H1 (cell line): ENCODE measurements at regions not wholly inside any gene's neighbourhood (a gene's known extent, or its start where the extent isn't known, plus 50 kb on each side); places are given as distances from the start of the nearest gene placed in this dataset.

ENCODE experiments used
- CTCF ChIA-PET: fragments of 300-600 bp; sonication (Branson Sonifier 250); formaldehyde crosslinking; loops from one replicate; lab custom pipeline; 2021; ENCODE audit not compliant: partially characterized antibody; lab: Charles Lee
- POLR2A ChIA-PET: fragments of 300-600 bp; sonication (Branson Sonifier 250); formaldehyde crosslinking; loops from one replicate; lab custom pipeline; 2021; ENCODE audit warnings: inconsistent platforms; ENCODE audit not compliant: partially characterized antibody; lab: Charles Lee
- DNase-seq, 2 experiments: peaks; one replicate each; pipeline versions ENCODE4 v3.0.0 to v3.0.0-alpha.2; 2010 to 2022; ENCODE audit warnings: low spot score in 2 of 2, low read depth in 1 of 2, mixed read lengths in 1 of 2
- FAIRE-seq: peaks from 2 replicates; lab custom pipeline; 2011; peaks lifted over from hg19 to GRCh38; lab: Jason Lieb, UNC
- H2AFZ ChIP-seq: 2 replicates; pipeline ENCODE4 v1.8.1; 2012; ENCODE audit warnings: low read length, inconsistent platforms
- H2AK5ac ChIP-seq: 2 replicates; pipeline ENCODE4 v1.6.1; 2013; ENCODE audit warnings: low read depth, low read length
- H2BK120ac ChIP-seq: replicated peaks from 2 replicates; pipeline ENCODE3; 2013; ENCODE audit warnings: low read depth, low read length, inconsistent platforms
- H2BK12ac ChIP-seq: 2 replicates; pipeline ENCODE4 v1.6.1; 2013; ENCODE audit warnings: low read depth, low read length
- H2BK15ac ChIP-seq: 2 replicates; pipeline ENCODE4 v1.6.1; 2013; ENCODE audit warnings: low read length
- H2BK20ac ChIP-seq: 2 replicates; pipeline ENCODE4 v1.6.1; 2013; ENCODE audit warnings: low read length
- H2BK5ac ChIP-seq: 2 replicates; pipeline ENCODE4 v1.6.1; 2013; ENCODE audit warnings: low read depth, low read length
- H3K14ac ChIP-seq: 2 replicates; pipeline ENCODE4 v1.6.1; 2013; ENCODE audit warnings: inconsistent platforms; ENCODE audit not compliant: insufficient read length
- H3K18ac ChIP-seq: 2 replicates; pipeline ENCODE4 v1.6.1; 2013; ENCODE audit warnings: low read length; ENCODE audit errors: extremely low read depth
- H3K23ac ChIP-seq: 2 replicates; pipeline ENCODE4 v1.6.1; 2013; ENCODE audit warnings: inconsistent platforms; ENCODE audit not compliant: insufficient read length
- H3K23me2 ChIP-seq: 2 replicates; pipeline ENCODE4 v1.6.1; 2013; ENCODE audit warnings: low read depth, low read length
- H3K27ac ChIP-seq: 2 replicates; pipeline ENCODE4 v1.6.1; 2011; ENCODE audit warnings: low read depth, low read length, inconsistent platforms
- H3K27me3 ChIP-seq, 4 experiments: replicated peaks in 1 of 4; 1 replicate in 1 of 4; 2 replicates in 3 of 4; pipeline versions ENCODE4 v1.6.1 to v1.8.1; 2011 to 2013; ENCODE audit warnings: low read length in 3 of 4, mild to moderate bottlenecking in 3 of 4, inconsistent platforms in 2 of 4, mixed read lengths in 2 of 4, moderate library complexity in 1 of 4; ENCODE audit not compliant: control insufficient read depth in 3 of 4, insufficient read depth in 3 of 4; ENCODE audit errors: extremely low read depth in 1 of 4
- H3K36me3 ChIP-seq, 4 experiments: 2 replicates each; pipeline versions ENCODE4 v1.6.1 to v1.8.1; 2011 to 2013; ENCODE audit warnings: mild to moderate bottlenecking in 4 of 4, low read length in 3 of 4, moderate library complexity in 2 of 4, control low read depth in 1 of 4, inconsistent platforms in 1 of 4; ENCODE audit not compliant: insufficient read depth in 4 of 4, control insufficient read depth in 2 of 4
- H3K4ac ChIP-seq: replicated peaks from 2 replicates; pipeline ENCODE3; 2013; ENCODE audit warnings: low read length, low read depth, mixed read lengths, inconsistent platforms; ENCODE audit not compliant: insufficient read length
- H3K4me1 ChIP-seq, 4 experiments: replicated peaks in 1 of 4; 1 replicate in 1 of 4; 2 replicates in 3 of 4; pipeline versions ENCODE4 v1.6.1 to v1.8.1; 2011 to 2013; ENCODE audit warnings: low read length in 3 of 4, inconsistent platforms in 2 of 4, mixed read lengths in 1 of 4; ENCODE audit not compliant: insufficient read depth in 4 of 4, control insufficient read depth in 3 of 4
- H3K4me2 ChIP-seq, 2 experiments: 2 replicates each; pipeline versions ENCODE4 v1.6.1 to v1.8.1; 2011 to 2013; ENCODE audit warnings: low read depth in 2 of 2, low read length in 2 of 2, control low read depth in 1 of 2, inconsistent platforms in 1 of 2, mild to moderate bottlenecking in 1 of 2; ENCODE audit not compliant: insufficient read depth in 1 of 2
- H3K4me3 ChIP-seq, 4 experiments: fragments of 200-600, 300-600 bp in 1 of 4; sonication (generic), shearing (Covaris generic), sonication (Bioruptor Twin) in 1 of 4; 2 replicates each; pipeline versions ENCODE4 v1.5.1 to v1.8.1; 2011 to 2016; ENCODE audit warnings: low read length in 4 of 4, low read depth in 3 of 4, control low read depth in 2 of 4, inconsistent platforms in 2 of 4, mild to moderate bottlenecking in 2 of 4, mixed read lengths in 1 of 4, moderate library complexity in 1 of 4; ENCODE audit not compliant: insufficient read depth in 2 of 4; ENCODE audit errors: extremely low read depth in 1 of 4
- H3K56ac ChIP-seq: replicated peaks from 2 replicates; pipeline ENCODE3; 2013; ENCODE audit warnings: low read depth, mild to moderate bottlenecking, mixed read lengths, low read length, inconsistent platforms; ENCODE audit not compliant: insufficient read length
- H3K79me1 ChIP-seq: 2 replicates; pipeline ENCODE4 v1.6.1; 2013; ENCODE audit warnings: low read depth, low read length, control low read depth
- H3K79me2 ChIP-seq, 2 experiments: 2 replicates each; pipeline versions ENCODE4 v1.6.1 to v1.8.1; 2012 to 2013; ENCODE audit warnings: low read length in 2 of 2, mild to moderate bottlenecking in 2 of 2, inconsistent platforms in 1 of 2; ENCODE audit not compliant: insufficient read depth in 2 of 2, control insufficient read depth in 1 of 2
- H3K9ac ChIP-seq, 4 experiments: replicated peaks in 1 of 4; 1 replicate in 1 of 4; 2 replicates in 3 of 4; pipeline versions ENCODE4 v1.6.1 to v1.8.1; 2011 to 2013; ENCODE audit warnings: low read depth in 3 of 4, low read length in 3 of 4, control low read depth in 2 of 4, mild to moderate bottlenecking in 2 of 4, moderate library complexity in 2 of 4, inconsistent platforms in 1 of 4; ENCODE audit errors: extremely low read depth in 1 of 4
- H3K9me3 ChIP-seq, 2 experiments: 2 replicates each; pipeline versions ENCODE4 v1.6.1 to v1.8.1; 2012 to 2013; ENCODE audit warnings: mild to moderate bottlenecking in 2 of 2, moderate library complexity in 2 of 2, control low read depth in 1 of 2, inconsistent platforms in 1 of 2, low read depth in 1 of 2, low read length in 1 of 2, mixed read lengths in 1 of 2; ENCODE audit not compliant: insufficient read depth in 2 of 2
- H4K20me1 ChIP-seq, 2 experiments: replicated peaks in 1 of 2; 2 replicates each; pipeline versions ENCODE3 to v1.8.1; 2011 to 2013; ENCODE audit warnings: inconsistent platforms in 2 of 2, low read length in 2 of 2, mild to moderate bottlenecking in 1 of 2; ENCODE audit not compliant: insufficient read depth in 2 of 2, control insufficient read depth in 1 of 2
- H4K5ac ChIP-seq: 2 replicates; pipeline ENCODE4 v1.6.1; 2013; ENCODE audit warnings: low read length, low read depth, mixed read lengths, inconsistent platforms; ENCODE audit not compliant: insufficient read length
- H4K8ac ChIP-seq: 2 replicates; pipeline ENCODE4 v1.8.0; 2013; ENCODE audit warnings: mild to moderate bottlenecking, moderate library complexity, low read length, inconsistent platforms; ENCODE audit not compliant: insufficient read depth; ENCODE audit errors: extremely low read depth
- H4K91ac ChIP-seq: replicated peaks from 2 replicates; pipeline ENCODE3; 2013; ENCODE audit warnings: low read length, mixed read lengths, inconsistent platforms; ENCODE audit not compliant: insufficient read length
- SRF ChIP-seq: IDR thresholded peaks from 2 replicates; pipeline ENCODE4 v1.6.1; 2011; ENCODE audit warnings: mild to moderate bottlenecking, low read depth, low read length, moderate library complexity
- WGBS, 2 experiments: shearing (Covaris generic) in 1 of 2; methylation state at CpG; one replicate each; pipeline versions ENCODE4 v1.1.6 to v1.1.7; 2013 to 2015; ENCODE audit warnings: low lambda C conversion rate in 2 of 2, mixed read lengths in 2 of 2, inconsistent platforms in 1 of 2, low coverage in 1 of 2, missing lambda C conversion rate in 1 of 2; ENCODE audit not compliant: insufficient replicate concordance in 2 of 2, insufficient coverage in 1 of 2, insufficient read length in 1 of 2; ENCODE audit errors: extremely low coverage in 1 of 2, missing lambda C conversion rate in 1 of 2; 5-methylcytosine and 5-hydroxymethylcytosine counted together

GRCh38 chr7:24378871-24379616, 95.1 kb downstream of the NPY start:
- peaks cover 0 to 14% of the 10 kb centered on the region in 2 experiments; a peak in 2 of 4 replicates for H3K79me2 ChIP-seq
- no peak overlapping the region for H2BK5ac ChIP-seq
- FAIRE-seq (no peak), DNase-seq (no peak)
- H2BK12ac ChIP-seq: peak overlapping the region; percentile 53; the same call in 1 of the 2 replicates
- H3K23me2 ChIP-seq: no peaks in the 10 kb centered on the region
- H3K27ac ChIP-seq: no peak overlapping the region
- ChIA-PET CTCF (interaction anchor here (0.9 to 1.7 kb wide), 3 partner anchors 14 to 60 kb away, joined by 3 to 6 read pairs (median 4); no protein-coding TSS in a partner anchor), POLR2A (interaction anchor here (0.8 to 2.5 kb wide), 3 partner anchors 15 to 17 kb away, joined by 3 to 6 read pairs (median 4); no protein-coding TSS in a partner anchor)
- no peak overlapping the region for H3K9ac ChIP-seq
- H3K79me1 ChIP-seq: no peaks in the 10 kb centered on the region; the same call in 1 of the 2 replicates
- H2BK120ac ChIP-seq: no peak overlapping the region
- peaks cover 0 to 6% of the 10 kb centered on the region in 2 experiments; a peak in 1 of 4 replicates for H3K9me3 ChIP-seq
- H3K14ac ChIP-seq: no peak overlapping the region
- no peak overlapping the region for H3K18ac ChIP-seq
- no peak overlapping the region for H4K5ac ChIP-seq
- no peak overlapping the region for H4K8ac ChIP-seq
- no peak overlapping the region for H3K23ac ChIP-seq
- H3K56ac ChIP-seq: no peak overlapping the region
- peaks cover 0 to 30% (median 13%) of the 10 kb centered on the region in 4 experiments; a peak in 6 of 7 replicates for H3K4me1 ChIP-seq
- H2AFZ ChIP-seq: no peak overlapping the region
- H3K4me2 ChIP-seq: no peak overlapping the region
- H2AK5ac ChIP-seq: no peak overlapping the region; the same call in 1 of the 2 replicates
- peaks cover 0 to 8% (median 0%) of the 10 kb centered on the region in 4 experiments; a peak in 3 of 8 replicates for H3K36me3 ChIP-seq
- TF ChIP-seq SRF: no peak
- no peak overlapping the region for H3K4me3 ChIP-seq
- no peaks in the 10 kb centered on the region for H3K27me3 ChIP-seq
- H4K91ac ChIP-seq: no peak overlapping the region
- no peak overlapping the region for H2BK15ac ChIP-seq
- H2BK20ac ChIP-seq: no peak overlapping the region; the same call in 1 of the 2 replicates
- no peak overlapping the region for H3K4ac ChIP-seq
- 85% methylated on average over 8 of the region's 8 CpGs; no CpG with 5 or more reads in 1 of the 2 experiments for WGBS, 2 experiments
- H4K20me1 ChIP-seq: no peaks in the 10 kb centered on the region
